ENCODE measurements at regions not wholly inside any gene's neighbourhood (a gene's known extent, or its start where the extent isn't known, plus 50 kb on each side); places are given as distances from the start of the nearest gene placed in this dataset.

GRCh38 chr6:28764761-28765282, 159.0 kb downstream of the TRIM27 start:
- H3K36me3 ChIP-seq, result no peaks in the 10 kb centered on the region
- no peak overlapping the region for H3K4me3 ChIP-seq
- intact Hi-C loops (cut with micrococcal nuclease), result no loop called here
- TF ChIP-seq CTCF (IDR thresholded peaks at IDR 0.05; ENCODE audit: borderline replicate concordance), result no peak
- no peak for DNase-seq
- no peak overlapping the region for H3K27ac ChIP-seq (replicated peaks)
- no peaks in the 10 kb centered on the region for H3K9me3 ChIP-seq (replicated peaks)
- no peaks in the 10 kb centered on the region for H3K4me1 ChIP-seq
- H3K27me3 ChIP-seq (ENCODE audit: low read depth), result peaks cover 100% of the 10 kb centered on the region

DNA sequence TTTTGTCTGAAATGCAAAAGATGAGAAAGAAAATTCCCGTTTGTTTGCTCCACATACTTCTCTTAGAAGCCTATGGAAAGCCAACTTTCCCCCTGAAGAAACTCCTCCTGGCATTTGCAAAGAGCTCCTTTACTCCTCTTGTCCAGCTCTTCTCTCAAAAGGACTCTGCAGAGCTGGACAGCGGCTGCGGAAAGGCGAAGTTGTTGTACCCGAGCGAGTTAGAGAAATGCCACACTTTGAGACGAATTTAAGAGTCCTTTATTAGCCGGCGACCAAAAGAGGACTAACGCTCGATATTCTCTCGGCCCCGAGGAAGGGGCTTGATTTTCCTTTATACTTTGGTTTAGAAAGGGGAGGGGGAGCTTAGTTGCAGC, 157.8 kb downstream of the TRIM27 start:
- intact Hi-C loops (cut with micrococcal nuclease), result no loop called here
- H3K9me3 ChIP-seq (replicated peaks), result no peaks in the 10 kb centered on the region
- TF ChIP-seq CTCF (IDR thresholded peaks at IDR 0.05; ENCODE audit: borderline replicate concordance), result no peak
- H3K4me3 ChIP-seq, result no peak overlapping the region
- H3K36me3 ChIP-seq, result no peaks in the 10 kb centered on the region
- DNase-seq, result no peak
- H3K27me3 ChIP-seq (ENCODE audit: low read depth), result peaks cover 100% of the 10 kb centered on the region
- no peaks in the 10 kb centered on the region for H3K4me1 ChIP-seq
- H3K27ac ChIP-seq (replicated peaks), result no peak overlapping the region

- intact Hi-C loops (cut with micrococcal nuclease), result no loop called here
- no peaks in the 10 kb centered on the region for H3K36me3 ChIP-seq
- no peak for DNase-seq
- H3K27me3 ChIP-seq (ENCODE audit: low read depth), result peaks cover 100% of the 10 kb centered on the region
- H3K9me3 ChIP-seq (replicated peaks), result no peaks in the 10 kb centered on the region
- no peak overlapping the region for H3K27ac ChIP-seq (replicated peaks)
- TF ChIP-seq CTCF (IDR thresholded peaks at IDR 0.05; ENCODE audit: borderline replicate concordance), result no peak
- H3K4me3 ChIP-seq, result no peak overlapping the region
- no peaks in the 10 kb centered on the region for H3K4me1 ChIP-seq
These were observed 157.4 kb downstream of the TRIM27 start for GRCh38 chr6:28766426-28766825.

DNA sequence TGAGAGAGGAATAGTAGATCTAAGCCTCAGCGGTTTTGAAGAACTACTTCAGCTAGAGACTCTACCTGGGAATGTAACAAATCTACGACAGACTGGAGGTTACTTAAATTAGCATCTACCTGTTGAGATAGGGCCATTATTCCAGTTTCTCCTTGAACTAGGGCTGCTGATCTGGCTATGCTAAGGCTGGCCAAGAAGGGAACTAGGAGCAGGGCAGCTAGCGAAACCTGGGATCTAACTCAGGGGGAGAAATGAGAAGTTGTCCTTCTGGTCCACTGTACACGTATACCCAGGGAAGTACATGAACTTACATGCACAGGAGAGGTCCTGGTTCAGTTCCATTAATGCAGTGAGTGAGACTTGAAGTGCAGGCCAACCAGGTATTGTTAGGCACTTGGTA, 156.7 kb downstream of the TRIM27 start:
- H3K9me3 ChIP-seq (replicated peaks), result no peaks in the 10 kb centered on the region
- intact Hi-C loops (cut with micrococcal nuclease), result no loop called here
- H3K36me3 ChIP-seq, result no peaks in the 10 kb centered on the region
- peaks cover 100% of the 10 kb centered on the region for H3K27me3 ChIP-seq (ENCODE audit: low read depth)
- no peak for DNase-seq
- no peak overlapping the region for H3K27ac ChIP-seq (replicated peaks)
- H3K4me3 ChIP-seq, result no peak overlapping the region
- no peak for TF ChIP-seq CTCF (IDR thresholded peaks at IDR 0.05; ENCODE audit: borderline replicate concordance)
- no peaks in the 10 kb centered on the region for H3K4me1 ChIP-seq

DNA sequence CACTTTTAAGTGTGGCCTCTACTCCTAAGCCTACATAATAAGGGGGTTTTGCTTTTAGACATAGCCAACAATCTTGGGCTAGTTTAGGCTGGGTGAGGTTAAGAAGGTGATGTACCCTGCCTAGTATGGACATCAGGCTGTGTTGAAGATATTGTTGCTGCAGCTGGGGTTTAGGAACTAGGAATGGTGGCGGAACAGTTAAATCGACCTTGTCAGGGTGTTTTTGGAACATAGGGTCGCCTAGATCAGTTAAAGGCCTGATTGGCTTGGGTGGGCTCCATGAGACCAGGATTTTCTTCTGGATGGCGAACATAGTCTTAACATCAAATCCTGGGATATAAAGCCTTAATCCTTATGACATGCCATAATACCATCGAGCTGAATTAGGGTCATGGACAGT, 156.1 kb downstream of the TRIM27 start:
- no peak for DNase-seq
- Histone ChIP-seq H3K36me3 (no peaks in the 10 kb centered on the region), H3K9me3 (replicated peaks) (no peaks in the 10 kb centered on the region), H3K27me3 (ENCODE audit: low read depth) (peaks cover 100% of the 10 kb centered on the region), H3K4me3 (no peak overlapping the region), H3K27ac (replicated peaks) (no peak overlapping the region), H3K4me1 (no peaks in the 10 kb centered on the region)
- TF ChIP-seq CTCF (IDR thresholded peaks at IDR 0.05; ENCODE audit: borderline replicate concordance), result no peak
- intact Hi-C loops (cut with micrococcal nuclease), result no loop called here

Data from left ventricle myocardium inferior (tissue), 1 donor.